PC-3 (cell line): ENCODE measurements at regions not wholly inside any gene's neighbourhood (a gene's known extent, or its start where the extent isn't known, plus 50 kb on each side); places are given as distances from the start of the nearest gene placed in this dataset.
A peak's percentile ranks its signal among the peaks of the same experiment; 100 is the strongest.

Source experiments
- ATAC-seq: fragments of 200-7000 bp; cut with Tn5 transposase; 2 replicates; pipeline ENCODE4 v1.9.1; 2020; ENCODE audit warnings: mild to moderate bottlenecking, moderate library complexity
- BruUV-seq: library from RNA; stranded (reverse); fragments of 400-500 nt; replicated peaks from 2 replicates; lab custom pipeline; 2021; lab: Mats Ljungman, UMichigan
- CTCF ChIA-PET: fragments of 300-600 bp; sonication (Branson Sonifier 250); formaldehyde crosslinking; loops from one replicate; lab custom pipeline; 2022; ENCODE audit warnings: antibody characterized with exemption; lab: Charles Lee
- POLR2A ChIA-PET: fragments of 300-600 bp; sonication (Branson Sonifier 250); formaldehyde crosslinking; loops from one replicate; lab custom pipeline; 2022; ENCODE audit warnings: antibody characterized with exemption; ENCODE audit not compliant: unreplicated experiment; lab: Charles Lee
- DNase-seq: peaks from one replicate; pipeline ENCODE4 v3.0.0-alpha.2; 2015
- H2AFZ ChIP-seq: fragments of 300-600 bp; sonication (generic); 2 replicates; pipeline ENCODE4 v1.6.0; 2016; ENCODE audit warnings: antibody characterized with exemption, low read length
- H3F3A ChIP-seq: fragments of 300-600 bp; sonication (generic); one replicate; pipeline ENCODE4 v1.6.0; 2017; ENCODE audit warnings: antibody characterized with exemption, low read length, control low read depth, mild to moderate bottlenecking; ENCODE audit not compliant: unreplicated experiment
- H3K27ac ChIP-seq: fragments of 300-600 bp; sonication (generic); 2 replicates; pipeline ENCODE4 v1.5.1; 2016; ENCODE audit warnings: mild to moderate bottlenecking, low read length
- H3K27me3 ChIP-seq: fragments of 300-600 bp; sonication (generic); 2 replicates; pipeline ENCODE4 v1.6.1; 2016; ENCODE audit warnings: low read length, mixed read lengths
- H3K36me3 ChIP-seq: fragments of 300-600 bp; sonication (generic); 2 replicates; pipeline ENCODE4 v1.6.1; 2016; ENCODE audit warnings: low read depth, mixed run types, low read length, mixed read lengths
- H3K4me1 ChIP-seq: fragments of 300-600 bp; sonication (generic); 2 replicates; pipeline ENCODE4 v1.5.1; 2016; ENCODE audit warnings: low read length; ENCODE audit not compliant: insufficient read depth
- H3K4me2 ChIP-seq: fragments of 300-600 bp; sonication (generic); 2 replicates; pipeline ENCODE4 v1.6.0; 2016; ENCODE audit warnings: low read length
- H3K4me3 ChIP-seq: fragments of 300-600 bp; sonication (generic); 2 replicates; pipeline ENCODE4 v1.5.1; 2016; ENCODE audit warnings: mild to moderate bottlenecking, low read length, mixed read lengths
- H3K79me2 ChIP-seq: fragments of 300-600 bp; sonication (generic); 2 replicates; pipeline ENCODE4 v1.6.1; 2017; ENCODE audit warnings: low read length, mixed read lengths
- H3K9ac ChIP-seq: fragments of 300-600 bp; sonication (generic); 2 replicates; pipeline ENCODE4 v1.6.0; 2016; ENCODE audit warnings: mild to moderate bottlenecking, low read length
- H3K9me2 ChIP-seq: fragments of 300-600 bp; sonication (generic); replicated peaks from 2 replicates; pipeline ENCODE4 v1.6.1; 2016; ENCODE audit warnings: mixed run types, low read length, mixed read lengths
- H3K9me3 ChIP-seq: fragments of 300-600 bp; sonication (generic); 2 replicates; pipeline ENCODE4 v1.6.1; 2016; ENCODE audit warnings: low read length, mixed read lengths
- H4K20me1 ChIP-seq: fragments of 300-600 bp; sonication (generic); 2 replicates; pipeline ENCODE4 v1.6.1; 2016; ENCODE audit warnings: low read length, mixed read lengths
- CTCF ChIP-seq: fragments of 300-600 bp; sonication (generic); conservative IDR thresholded peaks from 2 replicates; pipeline ENCODE4 v1.5.1; 2017; ENCODE audit warnings: antibody characterized with exemption, low read depth, mild to moderate bottlenecking, low read length
- EZH2 ChIP-seq: fragments of 300-600 bp; sonication (generic); IDR thresholded peaks from one replicate; pipeline ENCODE4 v1.6.1; 2017; ENCODE audit warnings: antibody characterized with exemption, mild to moderate bottlenecking, low read length; ENCODE audit not compliant: unreplicated experiment
- EZH2phosphoT487 ChIP-seq: fragments of 300-600 bp; sonication (generic); IDR thresholded peaks from 2 replicates; pipeline ENCODE4 v1.6.1; 2018; ENCODE audit warnings: mild to moderate bottlenecking, antibody characterized with exemption, low read length, borderline replicate concordance
- intact Hi-C: fragments of 100-400 bp; cut with micrococcal nuclease; formaldehyde crosslinking; loops from 2 replicates; pipeline ENCODE4 v1.9.0; 2023

GRCh38 chr1:199287206-199287605 is 648.4 kb downstream of the PTPRC start:
- TF ChIP-seq CTCF (no peak), EZH2 (no peak), EZH2phosphoT487 (no peak)
- Histone ChIP-seq H3K4me3 (no peak overlapping the region), H2AFZ (no peak overlapping the region), H3K9me2 (no peaks in the 10 kb centered on the region), H4K20me1 (no peaks in the 10 kb centered on the region), H3K36me3 (no peaks in the 10 kb centered on the region), H3K27ac (no peak overlapping the region), H3K9me3 (no peaks in the 10 kb centered on the region), H3F3A (no peaks in the 10 kb centered on the region), H3K9ac (no peak overlapping the region), H3K27me3 (no peaks in the 10 kb centered on the region), H3K4me2 (no peak overlapping the region), H3K4me1 (no peaks in the 10 kb centered on the region), H3K79me2 (no peaks in the 10 kb centered on the region)
- ATAC-seq, result no peak
- DNase-seq, result no peak
- CTCF ChIA-PET, result no interaction called here
- BruUV-seq, result no TSS peak
- POLR2A ChIA-PET, result no interaction called here
- intact Hi-C loops, result no loop called here

DNA sequence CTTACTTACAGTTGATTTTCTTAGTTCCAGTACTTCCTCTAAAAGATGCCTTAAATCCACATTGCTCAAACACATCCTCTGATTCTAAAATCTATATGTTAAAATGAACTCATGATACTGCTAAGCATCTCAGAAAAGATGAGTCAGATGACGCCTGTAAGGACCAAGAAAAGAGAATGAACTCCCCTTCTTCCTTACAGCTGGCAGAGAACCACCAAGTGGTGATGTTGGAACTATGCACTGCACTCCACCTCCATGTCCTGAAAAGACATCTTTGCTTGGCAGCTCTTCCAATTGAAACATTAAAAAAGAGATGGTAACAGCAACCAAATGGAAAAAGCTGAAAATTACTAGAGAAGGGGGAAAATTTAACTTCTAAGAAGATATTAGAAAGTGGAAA is 648.8 kb downstream of the PTPRC start:
- H2AFZ ChIP-seq, result no peak overlapping the region
- H3K9me3 ChIP-seq, result no peaks in the 10 kb centered on the region
- H3K27ac ChIP-seq, result no peak overlapping the region
- intact Hi-C loops, result no loop called here
- DNase-seq (no peak), ATAC-seq (no peak)
- ChIA-PET POLR2A (no interaction called here), CTCF (no interaction called here)
- no peak overlapping the region for H3K4me3 ChIP-seq
- H3K9me2 ChIP-seq, result no peaks in the 10 kb centered on the region
- no peaks in the 10 kb centered on the region for H3K27me3 ChIP-seq
- no peaks in the 10 kb centered on the region for H4K20me1 ChIP-seq
- H3K4me2 ChIP-seq, result no peak overlapping the region
- H3K79me2 ChIP-seq, result no peaks in the 10 kb centered on the region
- H3K9ac ChIP-seq, result no peak overlapping the region
- no peaks in the 10 kb centered on the region for H3F3A ChIP-seq
- BruUV-seq, result no TSS peak
- H3K36me3 ChIP-seq, result no peaks in the 10 kb centered on the region
- TF ChIP-seq CTCF (no peak), EZH2phosphoT487 (no peak), EZH2 (no peak)
- H3K4me1 ChIP-seq, result no peaks in the 10 kb centered on the region

DNA sequence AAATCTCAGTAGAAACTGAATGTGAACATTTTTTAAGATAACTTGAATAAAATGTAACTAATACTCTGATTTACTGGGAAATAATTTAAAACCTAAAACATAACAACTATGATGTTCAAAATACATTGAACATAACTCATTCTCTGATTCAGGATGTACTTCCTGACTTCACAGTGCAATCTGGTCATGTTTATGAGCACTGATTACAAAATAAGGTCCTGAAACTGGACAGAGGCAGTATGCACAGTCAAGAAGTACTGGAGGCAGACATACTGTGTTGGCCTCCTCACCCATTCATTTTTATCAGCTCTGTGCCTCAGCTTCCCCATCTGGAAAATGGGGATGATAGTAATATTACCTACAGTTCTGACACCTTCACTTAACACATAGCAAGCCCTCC is 651.3 kb downstream of the PTPRC start:
- TF ChIP-seq EZH2 (no peak), CTCF (no peak), EZH2phosphoT487 (no peak)
- no peaks in the 10 kb centered on the region for H3K79me2 ChIP-seq
- ChIA-PET POLR2A (no interaction called here), CTCF (no interaction called here)
- no peaks in the 10 kb centered on the region for H3K27me3 ChIP-seq
- H3K9me3 ChIP-seq, result no peaks in the 10 kb centered on the region
- no peaks in the 10 kb centered on the region for H3K36me3 ChIP-seq
- no peak overlapping the region for H2AFZ ChIP-seq
- no peak overlapping the region for H3K27ac ChIP-seq
- no peaks in the 10 kb centered on the region for H3K9me2 ChIP-seq
- ATAC-seq (no peak), DNase-seq (peak; percentile 11)
- no peak overlapping the region for H3K4me2 ChIP-seq
- no peaks in the 10 kb centered on the region for H3F3A ChIP-seq
- H3K9ac ChIP-seq, result no peak overlapping the region
- H3K4me1 ChIP-seq, result no peaks in the 10 kb centered on the region
- H4K20me1 ChIP-seq, result no peaks in the 10 kb centered on the region
- intact Hi-C loops, result no loop called here
- BruUV-seq, result no TSS peak
- H3K4me3 ChIP-seq, result no peak overlapping the region
